ENCODE measurements at regions not wholly inside any gene's neighbourhood (a gene's known extent, or its start where the extent isn't known, plus 50 kb on each side); places are given as distances from the start of the nearest gene placed in this dataset.

DNA sequence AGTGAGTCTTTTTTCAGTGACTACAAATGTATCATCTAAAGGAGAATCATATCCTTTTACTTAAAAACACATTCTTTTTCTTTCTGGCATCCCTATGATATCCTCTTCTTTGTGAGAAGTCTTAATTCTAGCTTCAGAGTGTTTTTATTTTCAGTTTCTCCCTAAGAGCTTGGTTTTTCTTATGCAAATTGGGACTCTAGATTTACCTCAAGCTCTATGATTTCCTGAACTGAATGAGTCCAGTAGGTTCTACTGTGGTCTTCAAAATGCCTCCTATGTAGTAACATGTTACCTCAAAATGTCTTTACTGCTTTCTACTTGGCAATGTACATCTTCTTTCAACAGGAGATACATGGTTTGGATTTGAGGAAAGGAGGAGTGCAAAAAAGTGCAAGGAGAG lies 148.2 kb upstream of the C21orf91 start:
- TF ChIP-seq, protein P1, sequence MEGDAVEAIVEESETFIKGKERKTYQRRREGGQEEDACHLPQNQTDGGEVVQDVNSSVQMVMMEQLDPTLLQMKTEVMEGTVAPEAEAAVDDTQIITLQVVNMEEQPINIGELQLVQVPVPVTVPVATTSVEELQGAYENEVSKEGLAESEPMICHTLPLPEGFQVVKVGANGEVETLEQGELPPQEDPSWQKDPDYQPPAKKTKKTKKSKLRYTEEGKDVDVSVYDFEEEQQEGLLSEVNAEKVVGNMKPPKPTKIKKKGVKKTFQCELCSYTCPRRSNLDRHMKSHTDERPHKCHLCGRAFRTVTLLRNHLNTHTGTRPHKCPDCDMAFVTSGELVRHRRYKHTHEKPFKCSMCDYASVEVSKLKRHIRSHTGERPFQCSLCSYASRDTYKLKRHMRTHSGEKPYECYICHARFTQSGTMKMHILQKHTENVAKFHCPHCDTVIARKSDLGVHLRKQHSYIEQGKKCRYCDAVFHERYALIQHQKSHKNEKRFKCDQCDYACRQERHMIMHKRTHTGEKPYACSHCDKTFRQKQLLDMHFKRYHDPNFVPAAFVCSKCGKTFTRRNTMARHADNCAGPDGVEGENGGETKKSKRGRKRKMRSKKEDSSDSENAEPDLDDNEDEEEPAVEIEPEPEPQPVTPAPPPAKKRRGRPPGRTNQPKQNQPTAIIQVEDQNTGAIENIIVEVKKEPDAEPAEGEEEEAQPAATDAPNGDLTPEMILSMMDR (IDR thresholded peaks at IDR 0.05; ENCODE audit: unreplicated experiment), result no peak
- no peaks in the 10 kb centered on the region for H3K4me1 Mint-ChIP-seq (ENCODE audit: low read depth)
- H3K27ac Mint-ChIP-seq, result no peak overlapping the region

DNA sequence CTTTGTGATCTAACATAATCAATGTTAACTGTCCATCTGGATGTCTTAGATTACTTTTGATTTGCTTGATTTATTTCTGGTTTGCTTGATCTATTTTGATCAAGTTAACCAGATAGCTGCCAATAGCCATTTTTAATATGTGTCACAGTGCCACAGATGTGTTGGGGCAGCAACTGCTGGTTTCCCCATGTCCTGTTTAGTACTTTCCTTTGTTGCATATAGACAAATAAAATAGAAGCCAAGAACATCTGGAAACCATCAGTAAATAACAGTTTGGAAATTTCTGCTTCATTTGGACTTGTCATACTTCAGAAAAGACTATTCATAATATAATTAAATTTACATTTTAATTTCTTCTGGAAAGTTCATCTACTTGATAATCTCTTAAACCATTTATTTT lies 145.6 kb upstream of the C21orf91 start:
- H3K4me1 Mint-ChIP-seq (ENCODE audit: low read depth), result no peaks in the 10 kb centered on the region
- H3K36me3 Mint-ChIP-seq (ENCODE audit: insufficient read depth), result no peaks in the 10 kb centered on the region
- no peak for DNase-seq (ENCODE audit: low spot score, unreplicated experiment)
- no peaks in the 10 kb centered on the region for H3K27me3 Mint-ChIP-seq
- TF ChIP-seq, protein P1 (IDR thresholded peaks at IDR 0.05; ENCODE audit: unreplicated experiment), result no peak
- H3K4me3 Mint-ChIP-seq (ENCODE audit: low read depth), result no peak overlapping the region
- no peaks in the 10 kb centered on the region for H3K9me3 Mint-ChIP-seq (ENCODE audit: low read depth)
- no peak overlapping the region for H3K27ac Mint-ChIP-seq

More for the DNA sequence above, 148.2 kb upstream of the C21orf91 start:
- Mint-ChIP-seq H3K27me3 (no peaks in the 10 kb centered on the region), H3K4me3 (ENCODE audit: low read depth) (no peak overlapping the region), H3K36me3 (ENCODE audit: insufficient read depth) (no peaks in the 10 kb centered on the region), H3K9me3 (ENCODE audit: low read depth) (no peaks in the 10 kb centered on the region)
- DNase-seq (ENCODE audit: low spot score, unreplicated experiment), result no peak

DNA sequence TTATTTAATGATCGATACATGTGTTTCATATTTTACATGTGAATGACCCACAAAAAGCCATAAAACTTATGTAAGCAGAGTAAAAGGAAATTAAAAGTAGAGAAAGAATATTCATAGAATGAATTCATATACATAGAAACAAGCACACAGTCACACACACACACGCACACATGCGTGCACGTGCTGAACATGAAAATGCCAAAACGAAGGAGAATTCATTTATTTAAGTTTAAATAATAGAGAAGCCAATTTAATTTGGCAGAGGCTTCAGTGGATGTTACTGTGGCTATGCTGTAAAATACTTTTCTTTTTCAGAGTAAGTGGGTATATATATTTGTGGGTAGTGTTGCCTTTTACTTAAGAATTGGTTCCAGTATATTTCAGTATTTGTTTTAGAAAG lies 145.0 kb upstream of the C21orf91 start:
- DNase-seq (ENCODE audit: low spot score, unreplicated experiment), result no peak
- no peak overlapping the region for H3K4me3 Mint-ChIP-seq (ENCODE audit: low read depth)
- no peaks in the 10 kb centered on the region for H3K27me3 Mint-ChIP-seq
- TF ChIP-seq, protein P1 (IDR thresholded peaks at IDR 0.05; ENCODE audit: unreplicated experiment), result no peak
- H3K27ac Mint-ChIP-seq, result no peak overlapping the region
- no peaks in the 10 kb centered on the region for H3K36me3 Mint-ChIP-seq (ENCODE audit: insufficient read depth)
- no peaks in the 10 kb centered on the region for H3K4me1 Mint-ChIP-seq (ENCODE audit: low read depth)
- H3K9me3 Mint-ChIP-seq (ENCODE audit: low read depth), result no peaks in the 10 kb centered on the region

DNA sequence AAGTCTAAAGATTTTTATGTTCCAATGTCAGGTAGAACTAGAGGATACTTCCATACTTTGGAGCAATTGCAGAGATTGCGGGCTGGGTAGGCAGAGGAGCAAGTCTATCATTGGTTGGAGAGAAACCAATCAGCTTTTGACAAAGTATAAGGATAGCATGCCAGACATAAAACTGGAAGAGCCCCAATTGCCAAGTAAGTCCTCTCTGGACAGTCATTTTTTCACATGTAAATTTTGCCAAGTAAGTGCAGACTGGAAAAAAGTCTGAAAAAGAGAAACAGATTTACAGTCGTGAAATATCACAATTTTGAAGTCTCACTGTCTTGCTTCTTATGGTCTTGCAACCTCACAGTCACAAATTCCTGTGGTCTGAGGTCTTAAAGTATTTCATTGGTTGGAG lies 131.4 kb upstream of the C21orf91 start:
- no peak for DNase-seq (ENCODE audit: low spot score, unreplicated experiment)
- Mint-ChIP-seq H3K4me3 (ENCODE audit: low read depth) (no peak overlapping the region), H3K36me3 (ENCODE audit: insufficient read depth) (no peaks in the 10 kb centered on the region), H3K27ac (no peak overlapping the region), H3K4me1 (ENCODE audit: low read depth) (peaks cover 2% of the 10 kb centered on the region), H3K27me3 (no peaks in the 10 kb centered on the region), H3K9me3 (ENCODE audit: low read depth) (peaks cover 3% of the 10 kb centered on the region)
- TF ChIP-seq, protein P1 (IDR thresholded peaks at IDR 0.05; ENCODE audit: unreplicated experiment), result no peak

DNA sequence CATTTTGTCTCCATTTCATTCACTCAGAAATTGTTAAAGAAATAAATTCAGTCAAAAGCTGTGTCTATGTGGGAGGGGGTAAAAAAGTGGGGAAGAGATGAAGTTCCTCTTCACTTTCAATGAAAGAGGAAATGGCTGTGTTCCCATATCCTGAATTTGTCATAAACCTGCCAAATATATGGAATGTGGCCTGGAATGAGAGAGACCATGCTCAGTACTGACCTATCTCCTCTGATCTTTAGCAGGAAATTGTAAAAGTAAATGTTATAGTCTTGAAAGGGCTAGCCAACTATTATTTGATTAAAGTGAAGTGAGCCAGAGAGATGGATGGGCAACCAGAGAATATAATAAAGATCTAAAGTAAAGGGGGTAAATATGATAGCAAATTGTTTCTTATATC lies 130.3 kb upstream of the C21orf91 start:
- DNase-seq (ENCODE audit: low spot score, unreplicated experiment), result no peak
- no peaks in the 10 kb centered on the region for H3K27me3 Mint-ChIP-seq
- TF ChIP-seq, protein P1 (IDR thresholded peaks at IDR 0.05; ENCODE audit: unreplicated experiment), result no peak
- H3K4me1 Mint-ChIP-seq (ENCODE audit: low read depth), result peaks cover 2% of the 10 kb centered on the region
- peaks cover 7% of the 10 kb centered on the region for H3K9me3 Mint-ChIP-seq (ENCODE audit: low read depth)
- no peak overlapping the region for H3K27ac Mint-ChIP-seq
- H3K36me3 Mint-ChIP-seq (ENCODE audit: insufficient read depth), result no peaks in the 10 kb centered on the region
- no peak overlapping the region for H3K4me3 Mint-ChIP-seq (ENCODE audit: low read depth)
